MCF 10A (cell line): ENCODE measurements at regions not wholly inside any gene's neighbourhood (a gene's known extent, or its start where the extent isn't known, plus 50 kb on each side); places are given as distances from the start of the nearest gene placed in this dataset.

Experiments
- BruUV-seq: library from RNA; stranded (reverse); fragments of 400-500 nt; replicated peaks from 2 replicates; lab custom pipeline; 2021; lab: Mats Ljungman, UMichigan
- CTCF ChIA-PET: fragments of 300-600 bp; sonication (Branson Sonifier 250); formaldehyde crosslinking; extraction: SDS; loops from one replicate; lab custom pipeline; 2021; ENCODE audit warnings: antibody characterized with exemption, inconsistent platforms; lab: Yijun Ruan, JAX
- POLR2A ChIA-PET: fragments of 300-600, 350-650 bp; sonication (Branson Sonifier 250); formaldehyde crosslinking; extraction: SDS; loops from one replicate; lab custom pipeline; 2020; ENCODE audit warnings: antibody characterized with exemption, inconsistent platforms; lab: Yijun Ruan, JAX
- DNase-seq: peaks from one replicate; pipeline ENCODE4 v3.0.0-alpha.2; 2018; ENCODE audit not compliant: unreplicated experiment
- H3K27ac Mint-ChIP-seq: one replicate; pipeline ENCODE4 v1.8.0; 2022; ENCODE audit warnings: mild to moderate bottlenecking, low read depth, mixed read lengths; ENCODE audit not compliant: unreplicated experiment
- H3K27me3 Mint-ChIP-seq: one replicate; pipeline ENCODE4 v1.8.0; 2022; ENCODE audit warnings: mixed read lengths; ENCODE audit not compliant: insufficient read depth, unreplicated experiment
- H3K36me3 Mint-ChIP-seq: one replicate; pipeline ENCODE4 v1.8.0; 2022; ENCODE audit warnings: mild to moderate bottlenecking, moderate library complexity, mixed read lengths; ENCODE audit not compliant: insufficient read depth, unreplicated experiment
- H3K4me1 Mint-ChIP-seq: one replicate; pipeline ENCODE4 v1.8.0; 2022; ENCODE audit warnings: mixed read lengths; ENCODE audit not compliant: insufficient read depth, unreplicated experiment
- H3K4me3 Mint-ChIP-seq: one replicate; pipeline ENCODE4 v1.8.0; 2022; ENCODE audit warnings: mild to moderate bottlenecking, moderate library complexity, mixed read lengths; ENCODE audit not compliant: unreplicated experiment
- H3K9me3 Mint-ChIP-seq: one replicate; pipeline ENCODE4 v1.8.0; 2022; ENCODE audit warnings: mixed read lengths; ENCODE audit not compliant: unreplicated experiment
- CTCF ChIP-seq: fragments of 200-600 bp; IDR thresholded peaks from one replicate; pipeline ENCODE4 v1.8.0; 2022; ENCODE audit warnings: antibody characterized with exemption, mild to moderate bottlenecking; ENCODE audit not compliant: unreplicated experiment
- intact Hi-C: fragments of 100-400 bp; cut with micrococcal nuclease; formaldehyde crosslinking; loops from 2 replicates; pipeline ENCODE4 v1.14.1; 2022

- no TSS peak for BruUV-seq
- CTCF ChIA-PET = interaction anchor here (0.6 kb wide), 1 partner anchor 9 kb away, joined by 3 read pairs; no protein-coding TSS in a partner anchor
- Mint-ChIP-seq H3K9me3 (no peaks in the 10 kb centered on the region), H3K36me3 (no peaks in the 10 kb centered on the region), H3K4me1 (peaks cover 16% of the 10 kb centered on the region), H3K4me3 (no peak overlapping the region), H3K27ac (peak overlapping the region; percentile 50), H3K27me3 (no peaks in the 10 kb centered on the region)
- intact Hi-C loops = no loop called here
- POLR2A ChIA-PET = no interaction called here
- no peak for TF ChIP-seq CTCF
- DNase-seq = no peak
Measured at GRCh38 chr6:137968455-137968804, 101.4 kb downstream of the TNFAIP3 start.

- no TSS peak for BruUV-seq
- no peak for DNase-seq
- ChIA-PET POLR2A (no interaction called here), CTCF (interaction anchor here (0.6 kb wide), 1 partner anchor 21 kb away, joined by 3 read pairs; no protein-coding TSS in a partner anchor)
- H3K27me3 Mint-ChIP-seq = no peaks in the 10 kb centered on the region
- no peaks in the 10 kb centered on the region for H3K9me3 Mint-ChIP-seq
- H3K27ac Mint-ChIP-seq = peak overlapping the region; percentile 50
- intact Hi-C loops = no loop called here
- TF ChIP-seq CTCF = no peak
- no peak overlapping the region for H3K4me3 Mint-ChIP-seq
- H3K4me1 Mint-ChIP-seq = peaks cover 17% of the 10 kb centered on the region
- H3K36me3 Mint-ChIP-seq = no peaks in the 10 kb centered on the region
Measured at GRCh38 chr6:137968901-137969300, 101.8 kb downstream of the TNFAIP3 start.

GRCh38 chr6:137969874-137970273 lies 102.8 kb downstream of the TNFAIP3 start:
- Mint-ChIP-seq H3K4me1 (peaks cover 17% of the 10 kb centered on the region), H3K27me3 (no peaks in the 10 kb centered on the region), H3K4me3 (no peak overlapping the region), H3K27ac (no peak overlapping the region), H3K9me3 (no peaks in the 10 kb centered on the region), H3K36me3 (no peaks in the 10 kb centered on the region)
- TF ChIP-seq CTCF = no peak
- POLR2A ChIA-PET = no interaction called here
- CTCF ChIA-PET = no interaction called here
- BruUV-seq = no TSS peak
- DNase-seq = no peak
- intact Hi-C loops = no loop called here

GRCh38 chr6:137970368-137970767 lies 103.3 kb downstream of the TNFAIP3 start:
- no peak overlapping the region for H3K27ac Mint-ChIP-seq
- H3K4me1 Mint-ChIP-seq = peaks cover 17% of the 10 kb centered on the region
- no TSS peak for BruUV-seq
- no peaks in the 10 kb centered on the region for H3K9me3 Mint-ChIP-seq
- H3K4me3 Mint-ChIP-seq = no peak overlapping the region
- TF ChIP-seq CTCF = no peak
- intact Hi-C loops = no loop called here
- POLR2A ChIA-PET = no interaction called here
- no peaks in the 10 kb centered on the region for H3K27me3 Mint-ChIP-seq
- DNase-seq = no peak
- CTCF ChIA-PET = interaction anchor here (1.8 kb wide), 1 partner anchor 26 kb away, joined by 12 read pairs; no protein-coding TSS in a partner anchor
- no peaks in the 10 kb centered on the region for H3K36me3 Mint-ChIP-seq
